ENCODE measurements at regions not wholly inside any gene's neighbourhood (a gene's known extent, or its start where the extent isn't known, plus 50 kb on each side); places are given as distances from the start of the nearest gene placed in this dataset.

DNA sequence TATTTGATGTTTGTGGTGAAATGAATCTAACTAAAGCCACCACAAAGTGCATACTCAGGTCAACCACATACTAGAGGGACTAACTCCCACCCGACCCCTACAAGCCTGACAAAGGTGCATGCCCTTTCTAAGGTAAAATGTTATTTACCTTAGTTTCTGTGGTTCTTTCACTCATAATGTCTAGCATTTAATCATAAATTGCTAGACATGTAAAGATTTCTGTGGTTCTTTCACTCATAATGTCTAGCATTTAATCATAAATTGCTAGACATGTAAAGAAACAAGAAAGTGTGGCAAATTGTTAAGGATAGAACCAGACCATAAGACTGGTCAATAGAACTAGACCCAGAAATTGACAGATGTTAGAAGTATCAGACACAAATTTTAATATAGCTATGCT lies 193.0 kb upstream of the PBX1 start:
- Histone ChIP-seq H3K4me1 (ENCODE audit: control insufficient read depth, insufficient read depth, low read length) (no peaks in the 10 kb centered on the region), H3K36me3 (ENCODE audit: control insufficient read depth in 2 of 2, insufficient read depth in 1 of 2, low read length in 2 of 2) (no peaks in the 10 kb centered on the region), H3K9me3 (ENCODE audit: control insufficient read depth, insufficient read depth, low read depth, low read length) (no peaks in the 10 kb centered on the region), H3K4me3 (ENCODE audit: low read depth, low read length) (no peak overlapping the region), H3K27ac (ENCODE audit: extremely low read depth, low read depth, low read length) (no peak overlapping the region)
- no peak for TF ChIP-seq GLI4 (tag by site-specific recombination; IDR thresholded peaks at IDR 0.05)
- no peak for TF ChIP-seq ZNF223 (tag by site-specific recombination; IDR thresholded peaks at IDR 0.05)
- TF ChIP-seq ZNF555 (tag by site-specific recombination; conservative IDR thresholded peaks at IDR 0.05) = no peak
- no peak for TF ChIP-seq ZNF514 (tag by site-specific recombination; IDR thresholded peaks at IDR 0.05)
- no peak for TF ChIP-seq OSR2 (tag by site-specific recombination; IDR thresholded peaks at IDR 0.05)
- no peak for TF ChIP-seq ZNF391 (tag by site-specific recombination; IDR thresholded peaks at IDR 0.05; ENCODE audit: borderline replicate concordance, low read depth)
- TF ChIP-seq SETDB1 (IDR thresholded peaks at IDR 0.05; ENCODE audit: insufficient read length, low read length) = peak; percentile 60
- TF ChIP-seq ZNF366 (tag by site-specific recombination; conservative IDR thresholded peaks at IDR 0.05) = no peak
- no peak for TF ChIP-seq BCL11A (tag by site-specific recombination; IDR thresholded peaks at IDR 0.05; ENCODE audit: low read depth)
- TF ChIP-seq, protein P1, sequence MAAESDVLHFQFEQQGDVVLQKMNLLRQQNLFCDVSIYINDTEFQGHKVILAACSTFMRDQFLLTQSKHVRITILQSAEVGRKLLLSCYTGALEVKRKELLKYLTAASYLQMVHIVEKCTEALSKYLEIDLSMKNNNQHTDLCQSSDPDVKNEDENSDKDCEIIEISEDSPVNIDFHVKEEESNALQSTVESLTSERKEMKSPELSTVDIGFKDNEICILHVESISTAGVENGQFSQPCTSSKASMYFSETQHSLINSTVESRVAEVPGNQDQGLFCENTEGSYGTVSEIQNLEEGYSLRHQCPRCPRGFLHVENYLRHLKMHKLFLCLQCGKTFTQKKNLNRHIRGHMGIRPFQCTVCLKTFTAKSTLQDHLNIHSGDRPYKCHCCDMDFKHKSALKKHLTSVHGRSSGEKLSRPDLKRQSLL (tag by site-specific recombination; IDR thresholded peaks at IDR 0.05) = no peak
- TF ChIP-seq, protein P2, sequence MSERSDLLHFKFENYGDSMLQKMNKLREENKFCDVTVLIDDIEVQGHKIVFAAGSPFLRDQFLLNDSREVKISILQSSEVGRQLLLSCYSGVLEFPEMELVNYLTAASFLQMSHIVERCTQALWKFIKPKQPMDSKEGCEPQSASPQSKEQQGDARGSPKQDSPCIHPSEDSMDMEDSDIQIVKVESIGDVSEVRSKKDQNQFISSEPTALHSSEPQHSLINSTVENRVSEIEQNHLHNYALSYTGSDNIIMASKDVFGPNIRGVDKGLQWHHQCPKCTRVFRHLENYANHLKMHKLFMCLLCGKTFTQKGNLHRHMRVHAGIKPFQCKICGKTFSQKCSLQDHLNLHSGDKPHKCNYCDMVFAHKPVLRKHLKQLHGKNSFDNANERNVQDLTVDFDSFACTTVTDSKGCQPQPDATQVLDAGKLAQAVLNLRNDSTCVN (tag by site-specific recombination; optimal IDR thresholded peaks at IDR 0.05) = no peak
- TF ChIP-seq, protein P3, sequence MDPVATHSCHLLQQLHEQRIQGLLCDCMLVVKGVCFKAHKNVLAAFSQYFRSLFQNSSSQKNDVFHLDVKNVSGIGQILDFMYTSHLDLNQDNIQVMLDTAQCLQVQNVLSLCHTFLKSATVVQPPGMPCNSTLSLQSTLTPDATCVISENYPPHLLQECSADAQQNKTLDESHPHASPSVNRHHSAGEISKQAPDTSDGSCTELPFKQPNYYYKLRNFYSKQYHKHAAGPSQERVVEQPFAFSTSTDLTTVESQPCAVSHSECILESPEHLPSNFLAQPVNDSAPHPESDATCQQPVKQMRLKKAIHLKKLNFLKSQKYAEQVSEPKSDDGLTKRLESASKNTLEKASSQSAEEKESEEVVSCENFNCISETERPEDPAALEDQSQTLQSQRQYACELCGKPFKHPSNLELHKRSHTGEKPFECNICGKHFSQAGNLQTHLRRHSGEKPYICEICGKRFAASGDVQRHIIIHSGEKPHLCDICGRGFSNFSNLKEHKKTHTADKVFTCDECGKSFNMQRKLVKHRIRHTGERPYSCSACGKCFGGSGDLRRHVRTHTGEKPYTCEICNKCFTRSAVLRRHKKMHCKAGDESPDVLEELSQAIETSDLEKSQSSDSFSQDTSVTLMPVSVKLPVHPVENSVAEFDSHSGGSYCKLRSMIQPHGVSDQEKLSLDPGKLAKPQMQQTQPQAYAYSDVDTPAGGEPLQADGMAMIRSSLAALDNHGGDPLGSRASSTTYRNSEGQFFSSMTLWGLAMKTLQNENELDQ (tag by site-specific recombination; IDR thresholded peaks at IDR 0.05; ENCODE audit: low read depth) = no peak
- TF ChIP-seq ZNF266 (tag by site-specific recombination; IDR thresholded peaks at IDR 0.05; ENCODE audit: low read depth) = no peak
- TF ChIP-seq, protein P4, sequence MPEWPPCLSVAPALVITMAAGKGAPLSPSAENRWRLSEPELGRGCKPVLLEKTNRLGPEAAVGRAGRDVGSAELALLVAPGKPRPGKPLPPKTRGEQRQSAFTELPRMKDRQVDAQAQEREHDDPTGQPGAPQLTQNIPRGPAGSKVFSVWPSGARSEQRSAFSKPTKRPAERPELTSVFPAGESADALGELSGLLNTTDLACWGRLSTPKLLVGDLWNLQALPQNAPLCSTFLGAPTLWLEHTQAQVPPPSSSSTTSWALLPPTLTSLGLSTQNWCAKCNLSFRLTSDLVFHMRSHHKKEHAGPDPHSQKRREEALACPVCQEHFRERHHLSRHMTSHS (tag by site-specific recombination; IDR thresholded peaks at IDR 0.05) = no peak
- TF ChIP-seq, protein P5, sequence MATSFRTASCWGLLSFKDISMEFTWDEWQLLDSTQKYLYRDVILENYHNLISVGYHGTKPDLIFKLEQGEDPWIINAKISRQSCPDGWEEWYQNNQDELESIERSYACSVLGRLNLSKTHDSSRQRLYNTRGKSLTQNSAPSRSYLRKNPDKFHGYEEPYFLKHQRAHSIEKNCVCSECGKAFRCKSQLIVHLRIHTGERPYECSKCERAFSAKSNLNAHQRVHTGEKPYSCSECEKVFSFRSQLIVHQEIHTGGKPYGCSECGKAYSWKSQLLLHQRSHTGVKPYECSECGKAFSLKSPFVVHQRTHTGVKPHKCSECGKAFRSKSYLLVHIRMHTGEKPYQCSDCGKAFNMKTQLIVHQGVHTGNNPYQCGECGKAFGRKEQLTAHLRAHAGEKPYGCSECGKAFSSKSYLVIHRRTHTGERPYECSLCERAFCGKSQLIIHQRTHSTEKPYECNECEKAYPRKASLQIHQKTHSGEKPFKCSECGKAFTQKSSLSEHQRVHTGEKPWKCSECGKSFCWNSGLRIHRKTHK (tag by site-specific recombination; IDR thresholded peaks at IDR 0.05) = peak; percentile 99
- TF ChIP-seq, protein P6, sequence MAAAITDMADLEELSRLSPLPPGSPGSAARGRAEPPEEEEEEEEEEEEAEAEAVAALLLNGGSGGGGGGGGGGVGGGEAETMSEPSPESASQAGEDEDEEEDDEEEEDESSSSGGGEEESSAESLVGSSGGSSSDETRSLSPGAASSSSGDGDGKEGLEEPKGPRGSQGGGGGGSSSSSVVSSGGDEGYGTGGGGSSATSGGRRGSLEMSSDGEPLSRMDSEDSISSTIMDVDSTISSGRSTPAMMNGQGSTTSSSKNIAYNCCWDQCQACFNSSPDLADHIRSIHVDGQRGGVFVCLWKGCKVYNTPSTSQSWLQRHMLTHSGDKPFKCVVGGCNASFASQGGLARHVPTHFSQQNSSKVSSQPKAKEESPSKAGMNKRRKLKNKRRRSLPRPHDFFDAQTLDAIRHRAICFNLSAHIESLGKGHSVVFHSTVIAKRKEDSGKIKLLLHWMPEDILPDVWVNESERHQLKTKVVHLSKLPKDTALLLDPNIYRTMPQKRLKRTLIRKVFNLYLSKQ (tag by site-specific recombination; IDR thresholded peaks at IDR 0.05; ENCODE audit: borderline replicate concordance) = no peak
- ChIA-PET POLR2A (interaction anchor here (0.6 kb wide), 1 partner anchor 15 kb away, joined by 3 read pairs; no protein-coding TSS in a partner anchor), CTCF (no interaction called here)

Measured in HEK293 (cell line).